GM12878 (cell line): ENCODE measurements at regions not wholly inside any gene's neighbourhood (a gene's known extent, or its start where the extent isn't known, plus 50 kb on each side); places are given as distances from the start of the nearest gene placed in this dataset.

ENCODE experiments used
- ATAC-seq: fragments of 200-7000 bp; cut with Tn5 transposase; 3 replicates; pipeline ENCODE4 v1.9.1; 2020; ENCODE audit warnings: mild to moderate bottlenecking, moderate library complexity
- BruUV-seq: library from RNA; stranded (reverse); fragments of 400-500 nt; replicated peaks from 2 replicates; lab custom pipeline; 2021; lab: Mats Ljungman, UMichigan
- CTCF ChIA-PET: fragments of 300-600 bp; sonication (Branson Sonifier 250); formaldehyde crosslinking; extraction: SDS; loops from one replicate; lab custom pipeline; 2021; ENCODE audit warnings: inconsistent platforms; lab: Yijun Ruan, JAX
- POLR2A ChIA-PET: fragments of 350-600 bp; formaldehyde crosslinking; extraction: SDS; loops from one replicate; lab custom pipeline; 2021; ENCODE audit warnings: inconsistent platforms; lab: Charles Lee
- RAD21 ChIA-PET: fragments of 300-600 bp; sonication (Branson Sonifier 250); formaldehyde crosslinking; loops from one replicate; lab custom pipeline; 2023; ENCODE audit warnings: antibody characterized with exemption; ENCODE audit not compliant: unreplicated experiment; lab: Charles Lee
- SMC1A ChIA-PET: fragments of 300-600 bp; sonication (Branson Sonifier 250); formaldehyde crosslinking; loops from one replicate; lab custom pipeline; 2023; ENCODE audit not compliant: unreplicated experiment, uncharacterized antibody; lab: Charles Lee
- DNase-seq: peaks from one replicate; pipeline ENCODE4 v3.0.0-alpha.2; 2011; ENCODE audit warnings: low read depth, low spot score
- FAIRE-seq: peaks from 3 replicates; lab custom pipeline; 2011; peaks lifted over from hg19 to GRCh38; lab: Jason Lieb, UNC
- H2AFZ ChIP-seq: 2 replicates; pipeline ENCODE4 v1.6.0; 2011; ENCODE audit warnings: low read depth, low read length, control low read depth; ENCODE audit not compliant: control insufficient read depth
- H3K27ac ChIP-seq: 2 replicates; pipeline ENCODE4 v1.5.1; 2011; ENCODE audit warnings: control low read depth; ENCODE audit not compliant: control insufficient read depth, insufficient read depth
- H3K27me3 ChIP-seq, 2 experiments: replicated peaks in 1 of 2; 2 replicates each; pipeline versions ENCODE4 v1.6.0 to v1.6.1; 2011; ENCODE audit warnings: low read length in 1 of 2; ENCODE audit not compliant: control insufficient read depth in 2 of 2, insufficient read depth in 2 of 2
- H3K36me3 ChIP-seq, 2 experiments: 2 replicates each; pipeline ENCODE4 v1.5.1; 2011; ENCODE audit warnings: low read length in 1 of 2; ENCODE audit not compliant: control insufficient read depth in 2 of 2, insufficient read depth in 2 of 2
- H3K4me1 ChIP-seq: 2 replicates; pipeline ENCODE4 v1.6.1; 2011; ENCODE audit warnings: mild to moderate bottlenecking, low read length, moderate library complexity, mixed read lengths; ENCODE audit not compliant: control insufficient read depth, insufficient read depth
- H3K4me2 ChIP-seq: 2 replicates; pipeline ENCODE4 v1.6.0; 2011; ENCODE audit warnings: control low read depth; ENCODE audit not compliant: control insufficient read depth, insufficient read depth
- H3K4me3 ChIP-seq: fragments of 200-600 bp; sonication (generic); 2 replicates; pipeline ENCODE4 v1.5.1; 2016
- H3K79me2 ChIP-seq: 2 replicates; pipeline ENCODE4 v1.6.0; 2011; ENCODE audit warnings: low read length; ENCODE audit not compliant: control insufficient read depth, insufficient read depth
- H3K9ac ChIP-seq: 2 replicates; pipeline ENCODE4 v1.8.0; 2011; ENCODE audit warnings: low read length, control low read depth, mixed read lengths; ENCODE audit not compliant: control insufficient read depth, insufficient read depth
- H3K9me3 ChIP-seq: replicated peaks from 3 replicates; pipeline ENCODE4 v1.5.1; 2011; ENCODE audit warnings: mild to moderate bottlenecking, low read length; ENCODE audit not compliant: control insufficient read depth, insufficient read depth
- H4K20me1 ChIP-seq: 2 replicates; pipeline ENCODE4 v1.6.0; 2011; ENCODE audit not compliant: control insufficient read depth, insufficient read depth
- ATF7 ChIP-seq: fragments of 450-650 bp; IDR thresholded peaks from 2 replicates; pipeline ENCODE4 v1.6.1; 2016; ENCODE audit warnings: low read depth, mild to moderate bottlenecking
- CBX5 ChIP-seq: sonication (generic); IDR thresholded peaks from 2 replicates; pipeline ENCODE4 v1.6.1; 2016; ENCODE audit warnings: low read depth, moderate library complexity, mild to moderate bottlenecking, inconsistent platforms
- CHD4 ChIP-seq: fragments of 200-600 bp; sonication (generic); IDR thresholded peaks from 2 replicates; pipeline ENCODE4 v1.6.1; 2016; ENCODE audit warnings: mild to moderate bottlenecking
- MYB ChIP-seq: fragments of 150-350 bp; IDR thresholded peaks from 2 replicates; pipeline ENCODE4 v1.6.1; 2014; ENCODE audit warnings: mild to moderate bottlenecking, low read depth, low read length, borderline replicate concordance
- NFIC ChIP-seq: IDR thresholded peaks from 2 replicates; pipeline ENCODE4 v1.6.1; 2012; ENCODE audit warnings: low read depth, mild to moderate bottlenecking, inconsistent platforms, low read length, moderate library complexity
- NR2C2 ChIP-seq: IDR thresholded peaks from 2 replicates; pipeline ENCODE4 v1.6.1; 2011; ENCODE audit warnings: borderline replicate concordance, low read depth; ENCODE audit not compliant: control insufficient read depth, insufficient read length
- RBBP5 ChIP-seq: fragments of 200-600 bp; sonication (generic); conservative IDR thresholded peaks from 2 replicates; pipeline ENCODE4 v1.6.1; 2016
- SMAD1 ChIP-seq: fragments of 450-650 bp; IDR thresholded peaks from 2 replicates; pipeline ENCODE4 v1.6.1; 2018; ENCODE audit warnings: mild to moderate bottlenecking, low read depth; ENCODE audit not compliant: partially characterized antibody
- SUPT20H ChIP-seq: IDR thresholded peaks from 2 replicates; pipeline ENCODE4 v1.6.1; 2011; ENCODE audit warnings: low read depth, mild to moderate bottlenecking, low read length, moderate library complexity, borderline replicate concordance; ENCODE audit not compliant: control insufficient read depth
- ZNF274 ChIP-seq: IDR thresholded peaks from one replicate; pipeline ENCODE4 v1.8.0; 2011; ENCODE audit not compliant: insufficient read length, insufficient read depth
- ZSCAN29 ChIP-seq: fragments of 450-650 bp; IDR thresholded peaks from 2 replicates; pipeline ENCODE4 v1.6.1; 2017; ENCODE audit warnings: mild to moderate bottlenecking, moderate library complexity
- WGBS: methylation state at CpG from one replicate; pipeline ENCODE4 v1.1.6; 2016; ENCODE audit warnings: low lambda C conversion rate; ENCODE audit not compliant: insufficient replicate concordance, insufficient coverage; ENCODE audit errors: missing lambda C conversion rate; 5-methylcytosine and 5-hydroxymethylcytosine counted together
- in situ Hi-C: fragments of 300-500 bp; cut with MboI; formaldehyde crosslinking; loops from 9 replicates; pipeline ENCODE4 v1.14.3; 2018; ENCODE audit warnings: mixed read lengths
- intact Hi-C: fragments of 100-400 bp; cut with micrococcal nuclease; formaldehyde crosslinking; loops from one replicate; pipeline ENCODE4 v1.14.2; 2022; ENCODE audit not compliant: unreplicated experiment
- TF ChIP-seq, protein P1 (sequence below): fragments of 450-650 bp; IDR thresholded peaks from 2 replicates; pipeline ENCODE4 v1.6.1; 2016; ENCODE audit warnings: mild to moderate bottlenecking
- TF ChIP-seq, protein P2 (sequence below), 3 experiments: IDR thresholded peaks in 2 of 3; conservative IDR thresholded peaks in 1 of 3; 2 replicates each; pipeline ENCODE4 v1.5.1; 2011; ENCODE audit warnings: low read depth in 3 of 3, low read length in 3 of 3, mild to moderate bottlenecking in 3 of 3, control low read depth in 2 of 3, moderate library complexity in 2 of 3, inconsistent platforms in 1 of 3, mixed read lengths in 1 of 3; ENCODE audit not compliant: control insufficient read depth in 2 of 3, insufficient read depth in 1 of 3; ENCODE audit errors: extremely low read depth in 1 of 3

DNA sequence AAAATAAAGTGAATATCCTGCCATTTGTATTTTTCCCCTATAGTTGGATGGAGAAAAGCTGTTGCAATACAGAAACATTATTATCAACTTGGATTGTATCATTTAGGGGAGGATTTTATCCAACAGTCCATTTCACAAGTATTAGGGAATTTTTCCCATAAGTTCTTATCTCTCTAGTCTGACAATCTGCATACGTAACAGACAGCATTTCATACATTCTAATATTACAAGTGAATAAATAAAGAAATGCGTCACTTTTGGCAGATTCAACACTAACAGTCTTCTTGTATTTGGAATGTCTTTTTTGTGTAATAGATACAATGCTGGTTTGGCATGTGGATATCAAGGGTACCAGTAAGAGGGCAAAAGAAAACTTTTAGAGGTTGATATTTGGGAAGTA is 795.3 kb upstream of the ARRDC4 start:
- H3K9ac ChIP-seq, result no peak overlapping the region
- FAIRE-seq (no peak), DNase-seq (no peak), ATAC-seq (no peak)
- SMC1A ChIA-PET, result no interaction called here
- no peaks in the 10 kb centered on the region for H3K9me3 ChIP-seq
- no peak overlapping the region for H3K27ac ChIP-seq
- no TSS peak for BruUV-seq
- CTCF ChIA-PET, result interaction anchor here (1.1 kb wide), 1 partner anchor 9 kb away, joined by 3 read pairs; no protein-coding TSS in a partner anchor
- H3K27me3 ChIP-seq, result no peaks in the 10 kb centered on the region
- H3K4me1 ChIP-seq, result no peaks in the 10 kb centered on the region
- no peak overlapping the region for H3K4me2 ChIP-seq
- no peak overlapping the region for H3K4me3 ChIP-seq
- H3K36me3 ChIP-seq, result no peaks in the 10 kb centered on the region
- TF ChIP-seq SUPT20H (no peak), CHD4 (no peak), MYB (no peak), NR2C2 (no peak), CBX5 (no peak), NFIC (no peak), ZNF274 (no peak), ATF7 (no peak), SMAD1 (no peak), ZSCAN29 (no peak), RBBP5 (no peak)
- TF ChIP-seq, protein P1, sequence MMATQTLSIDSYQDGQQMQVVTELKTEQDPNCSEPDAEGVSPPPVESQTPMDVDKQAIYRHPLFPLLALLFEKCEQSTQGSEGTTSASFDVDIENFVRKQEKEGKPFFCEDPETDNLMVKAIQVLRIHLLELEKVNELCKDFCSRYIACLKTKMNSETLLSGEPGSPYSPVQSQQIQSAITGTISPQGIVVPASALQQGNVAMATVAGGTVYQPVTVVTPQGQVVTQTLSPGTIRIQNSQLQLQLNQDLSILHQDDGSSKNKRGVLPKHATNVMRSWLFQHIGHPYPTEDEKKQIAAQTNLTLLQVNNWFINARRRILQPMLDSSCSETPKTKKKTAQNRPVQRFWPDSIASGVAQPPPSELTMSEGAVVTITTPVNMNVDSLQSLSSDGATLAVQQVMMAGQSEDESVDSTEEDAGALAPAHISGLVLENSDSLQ, result no peak
- TF ChIP-seq, protein P2, sequence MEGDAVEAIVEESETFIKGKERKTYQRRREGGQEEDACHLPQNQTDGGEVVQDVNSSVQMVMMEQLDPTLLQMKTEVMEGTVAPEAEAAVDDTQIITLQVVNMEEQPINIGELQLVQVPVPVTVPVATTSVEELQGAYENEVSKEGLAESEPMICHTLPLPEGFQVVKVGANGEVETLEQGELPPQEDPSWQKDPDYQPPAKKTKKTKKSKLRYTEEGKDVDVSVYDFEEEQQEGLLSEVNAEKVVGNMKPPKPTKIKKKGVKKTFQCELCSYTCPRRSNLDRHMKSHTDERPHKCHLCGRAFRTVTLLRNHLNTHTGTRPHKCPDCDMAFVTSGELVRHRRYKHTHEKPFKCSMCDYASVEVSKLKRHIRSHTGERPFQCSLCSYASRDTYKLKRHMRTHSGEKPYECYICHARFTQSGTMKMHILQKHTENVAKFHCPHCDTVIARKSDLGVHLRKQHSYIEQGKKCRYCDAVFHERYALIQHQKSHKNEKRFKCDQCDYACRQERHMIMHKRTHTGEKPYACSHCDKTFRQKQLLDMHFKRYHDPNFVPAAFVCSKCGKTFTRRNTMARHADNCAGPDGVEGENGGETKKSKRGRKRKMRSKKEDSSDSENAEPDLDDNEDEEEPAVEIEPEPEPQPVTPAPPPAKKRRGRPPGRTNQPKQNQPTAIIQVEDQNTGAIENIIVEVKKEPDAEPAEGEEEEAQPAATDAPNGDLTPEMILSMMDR (IDR thresholded peaks at IDR 0.05 in 2 of 3, conservative IDR thresholded peaks at IDR 0.05 in 1 of 3; ENCODE audit: control insufficient read depth in 2 of 3, extremely low read depth in 1 of 3, insufficient read depth in 1 of 3, low read depth in 3 of 3, low read length in 3 of 3), result no peak
- intact Hi-C loops, result no loop called here
- H3K79me2 ChIP-seq, result no peaks in the 10 kb centered on the region
- no peaks in the 10 kb centered on the region for H4K20me1 ChIP-seq
- 21% methylated on average over 2 of the region's 2 CpGs for WGBS
- RAD21 ChIA-PET, result no interaction called here
- no peak overlapping the region for H2AFZ ChIP-seq
- POLR2A ChIA-PET, result no interaction called here
- in situ Hi-C loops, result no loop called here
